Esophagus squamous epithelium (tissue), 5 donors: ENCODE measurements at regions not wholly inside any gene's neighbourhood (a gene's known extent, or its start where the extent isn't known, plus 50 kb on each side); places are given as distances from the start of the nearest gene placed in this dataset.

Experiments used
- DNase-seq: peaks from one replicate; lab custom pipeline; 2025; lab: John Stamatoyannopoulos, UW
- H3K27ac ChIP-seq, 4 donors: fragments of 200-600 bp; sonication (generic); one replicate each; pipeline ENCODE4 v1.5.1; 2016 to 2019; ENCODE audit warnings: mild to moderate bottlenecking in 1 of 4
- H3K27me3 ChIP-seq, 4 donors: fragments of 200-600 bp; sonication (generic); 1 replicate in 3 of 4; 2 replicates in 1 of 4; pipeline versions ENCODE4 v1.5.1 to v1.6.0; 2017 to 2021; ENCODE audit warnings: antibody characterized with exemption in 1 of 4
- H3K36me3 ChIP-seq, 3 donors: fragments of 200-600 bp; sonication (generic); one replicate each; pipeline ENCODE4 v1.5.1; 2016 to 2019
- H3K4me1 ChIP-seq, 3 donors: fragments of 200-600 bp; sonication (generic); one replicate each; pipeline ENCODE4 v1.5.1; 2017 to 2019
- H3K4me3 ChIP-seq, 4 donors: fragments of 200-600 bp; sonication (generic); 1 replicate in 3 of 4; 2 replicates in 1 of 4; pipeline ENCODE4 v1.5.1; 2016 to 2019; ENCODE audit warnings: mild to moderate bottlenecking in 2 of 4, moderate library complexity in 1 of 4
- H3K9me3 ChIP-seq, 3 donors: fragments of 200-600 bp; sonication (generic); one replicate each; pipeline ENCODE4 v1.5.1; 2016 to 2019
- CTCF ChIP-seq, 6 experiments: fragments of 450-650 bp in 4 of 6; fragments of 200-600 bp in 2 of 6; sonication (generic) in 2 of 6; IDR thresholded peaks; one replicate each; pipeline ENCODE4 v1.5.1; 2016 to 2019; ENCODE audit warnings: antibody characterized with exemption in 6 of 6, mild to moderate bottlenecking in 4 of 6, moderate library complexity in 4 of 6
- POLR2A ChIP-seq, 4 donors: fragments of 450-650 bp; IDR thresholded peaks; one replicate each; pipeline ENCODE4 v1.6.1; 2017; ENCODE audit warnings: antibody characterized with exemption in 4 of 4, mild to moderate bottlenecking in 4 of 4, moderate library complexity in 3 of 4
- WGBS, 2 donors: methylation state at CpG; one replicate each; pipeline ENCODE4 v1.1.5; 2018; 5-methylcytosine and 5-hydroxymethylcytosine counted together
- intact Hi-C: fragments of 100-400 bp; cut with DNase I; formaldehyde crosslinking; loops from one replicate; pipeline ENCODE4 v1.15.0; 2022
- donor health status: DM: yes; HTN: yes; CAD: no.

- Histone ChIP-seq H3K27ac (no peak overlapping the region), H3K27me3 (no peaks in the 10 kb centered on the region), H3K36me3 (no peaks in the 10 kb centered on the region), H3K4me1 (no peaks in the 10 kb centered on the region), H3K4me3 (no peak overlapping the region), H3K9me3 (no peaks in the 10 kb centered on the region)
- 79% methylated on average over 3 of the region's 4 CpGs; no CpG with 5 or more reads in 1 of the 2 donors for WGBS, 2 donors
- TF ChIP-seq CTCF (IDR thresholded peaks at IDR 0.05) (no peak), POLR2A (IDR thresholded peaks at IDR 0.05) (no peak)
- no peak for DNase-seq
- intact Hi-C loops, result no loop called here
Observed at GRCh38 chrY:8381425-8381824, 955.8 kb upstream of the TSPY4 start.

DNA sequence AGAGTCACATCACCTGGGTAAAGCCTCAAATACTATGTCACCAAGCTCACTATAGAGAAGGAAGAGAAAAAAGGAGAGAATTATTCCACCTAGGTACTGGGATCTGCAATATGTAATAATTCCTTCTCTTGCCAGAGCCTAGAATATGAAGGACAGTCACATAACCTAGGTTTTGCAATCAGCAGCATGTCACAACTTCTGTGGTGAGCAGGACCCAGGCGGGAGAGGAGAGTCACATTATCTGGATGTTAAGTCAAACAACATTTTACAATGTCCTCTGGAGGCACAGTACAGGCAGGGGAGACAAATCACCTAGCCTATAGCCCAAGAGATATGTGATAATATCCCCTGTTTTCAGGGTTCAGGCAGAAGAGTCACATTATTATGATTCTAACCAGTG lies 951.2 kb upstream of the TSPY4 start:
- H3K4me3 ChIP-seq, result no peak overlapping the region
- 50% methylated on average over 1 of the region's 1 CpG; no CpG with 5 or more reads in 1 of the 2 donors for WGBS, 2 donors
- H3K36me3 ChIP-seq, result no peaks in the 10 kb centered on the region
- no peak for TF ChIP-seq POLR2A (IDR thresholded peaks at IDR 0.05)
- TF ChIP-seq CTCF (IDR thresholded peaks at IDR 0.05), result no peak
- no peaks in the 10 kb centered on the region for H3K4me1 ChIP-seq
- no peak for DNase-seq
- H3K27ac ChIP-seq, result no peak overlapping the region
- intact Hi-C loops, result no loop called here
- H3K9me3 ChIP-seq, result no peaks in the 10 kb centered on the region
- no peaks in the 10 kb centered on the region for H3K27me3 ChIP-seq

DNA sequence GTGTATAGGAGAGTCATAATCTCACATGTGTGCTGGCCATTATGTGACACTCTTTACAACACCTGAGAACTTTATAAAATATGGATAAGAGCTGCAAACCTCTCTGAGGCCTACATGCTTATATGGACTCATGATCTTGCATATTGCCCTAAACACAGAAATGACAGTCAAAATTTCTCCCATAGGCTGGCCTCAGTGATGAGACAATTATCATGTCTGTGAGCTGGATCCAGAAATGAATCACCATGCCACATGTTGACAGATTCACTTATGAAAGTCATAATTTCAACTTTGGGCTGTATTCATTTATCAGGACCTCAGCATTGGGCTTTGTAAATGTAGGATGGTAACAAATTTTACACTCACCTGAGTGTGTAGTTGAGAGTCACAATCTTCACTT lies 948.8 kb upstream of the TSPY4 start:
- no peak overlapping the region for H3K4me3 ChIP-seq
- intact Hi-C loops, result no loop called here
- no peak for DNase-seq

GRCh38 chrY:8390310-8390709 lies 947.0 kb upstream of the TSPY4 start:
- Histone ChIP-seq H3K9me3 (no peaks in the 10 kb centered on the region), H3K4me3 (no peak overlapping the region), H3K36me3 (no peaks in the 10 kb centered on the region), H3K4me1 (no peaks in the 10 kb centered on the region), H3K27ac (no peak overlapping the region), H3K27me3 (no peaks in the 10 kb centered on the region)
- DNase-seq, result no peak
- 67% methylated on average over 1 of the region's 1 CpG; no CpG with 5 or more reads in 1 of the 2 donors for WGBS, 2 donors
- TF ChIP-seq POLR2A (IDR thresholded peaks at IDR 0.05) (no peak), CTCF (IDR thresholded peaks at IDR 0.05) (no peak)
- intact Hi-C loops, result no loop called here

More for the DNA sequence above, 948.8 kb upstream of the TSPY4 start:
- Histone ChIP-seq H3K9me3 (no peaks in the 10 kb centered on the region), H3K36me3 (no peaks in the 10 kb centered on the region), H3K4me1 (no peaks in the 10 kb centered on the region), H3K27ac (no peak overlapping the region), H3K27me3 (no peaks in the 10 kb centered on the region)
- TF ChIP-seq POLR2A (IDR thresholded peaks at IDR 0.05), result no peak
- no peak for TF ChIP-seq CTCF (IDR thresholded peaks at IDR 0.05)

- intact Hi-C loops, result no loop called here
- no peak for TF ChIP-seq POLR2A (IDR thresholded peaks at IDR 0.05)
- Histone ChIP-seq H3K36me3 (no peaks in the 10 kb centered on the region), H3K4me3 (no peak overlapping the region), H3K27ac (no peak overlapping the region), H3K4me1 (no peaks in the 10 kb centered on the region), H3K27me3 (no peaks in the 10 kb centered on the region), H3K9me3 (no peaks in the 10 kb centered on the region)
- 60% methylated on average over 2 of the region's 3 CpGs; no CpG with 5 or more reads in 1 of the 2 donors for WGBS, 2 donors
- no peak for DNase-seq
Observed at GRCh38 chrY:8393246-8393645, 944.0 kb upstream of the TSPY4 start.

- Histone ChIP-seq H3K4me3 (no peak overlapping the region), H3K4me1 (no peaks in the 10 kb centered on the region), H3K27me3 (no peaks in the 10 kb centered on the region), H3K9me3 (no peaks in the 10 kb centered on the region), H3K36me3 (no peaks in the 10 kb centered on the region), H3K27ac (no peak overlapping the region)
- TF ChIP-seq POLR2A (IDR thresholded peaks at IDR 0.05), result no peak
- no peak for TF ChIP-seq CTCF (IDR thresholded peaks at IDR 0.05)
- WGBS, 2 donors, result 74% methylated on average over 2 of the region's 4 CpGs; no CpG with 5 or more reads in 1 of the 2 donors
- intact Hi-C loops, result no loop called here
- no peak for DNase-seq
Observed at GRCh38 chrY:8422906-8423305, 914.4 kb upstream of the TSPY4 start.
